ENCODE measurements at regions not wholly inside any gene's neighbourhood (a gene's known extent, or its start where the extent isn't known, plus 50 kb on each side); places are given as distances from the start of the nearest gene placed in this dataset.

DNA sequence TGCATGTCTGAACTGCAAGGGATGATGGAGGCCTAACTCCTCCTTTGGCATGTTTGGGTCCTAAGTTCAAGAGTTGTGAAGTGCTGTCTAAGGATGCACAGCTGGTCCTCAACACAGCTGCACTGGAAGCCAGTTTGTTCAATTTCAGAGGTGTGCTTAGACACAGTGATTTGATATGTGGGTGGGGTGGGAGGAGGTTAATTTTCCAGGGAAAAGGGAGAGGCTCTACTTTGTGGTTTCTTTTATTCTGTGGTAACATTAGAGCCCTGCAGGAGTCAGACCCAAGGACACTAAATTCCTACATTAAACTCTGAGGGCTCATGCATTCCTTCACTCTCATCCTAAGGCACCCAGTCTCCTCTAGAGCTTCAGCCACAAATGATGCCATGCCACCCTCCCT, 188.4 kb upstream of the MAST4 start:
- TF ChIP-seq, protein P1, sequence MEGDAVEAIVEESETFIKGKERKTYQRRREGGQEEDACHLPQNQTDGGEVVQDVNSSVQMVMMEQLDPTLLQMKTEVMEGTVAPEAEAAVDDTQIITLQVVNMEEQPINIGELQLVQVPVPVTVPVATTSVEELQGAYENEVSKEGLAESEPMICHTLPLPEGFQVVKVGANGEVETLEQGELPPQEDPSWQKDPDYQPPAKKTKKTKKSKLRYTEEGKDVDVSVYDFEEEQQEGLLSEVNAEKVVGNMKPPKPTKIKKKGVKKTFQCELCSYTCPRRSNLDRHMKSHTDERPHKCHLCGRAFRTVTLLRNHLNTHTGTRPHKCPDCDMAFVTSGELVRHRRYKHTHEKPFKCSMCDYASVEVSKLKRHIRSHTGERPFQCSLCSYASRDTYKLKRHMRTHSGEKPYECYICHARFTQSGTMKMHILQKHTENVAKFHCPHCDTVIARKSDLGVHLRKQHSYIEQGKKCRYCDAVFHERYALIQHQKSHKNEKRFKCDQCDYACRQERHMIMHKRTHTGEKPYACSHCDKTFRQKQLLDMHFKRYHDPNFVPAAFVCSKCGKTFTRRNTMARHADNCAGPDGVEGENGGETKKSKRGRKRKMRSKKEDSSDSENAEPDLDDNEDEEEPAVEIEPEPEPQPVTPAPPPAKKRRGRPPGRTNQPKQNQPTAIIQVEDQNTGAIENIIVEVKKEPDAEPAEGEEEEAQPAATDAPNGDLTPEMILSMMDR (IDR thresholded peaks at IDR 0.05) = no peak
- Histone ChIP-seq H3K36me3 (ENCODE audit: insufficient read depth in 1 of 2, low read depth in 1 of 2) (no peaks in the 10 kb centered on the region), H3K4me1 (no peaks in the 10 kb centered on the region), H3K27me3 (ENCODE audit: insufficient read depth in 3 of 3, low read length in 2 of 3) (peaks cover 0 to 1% (median 0%) of the 10 kb centered on the region in 3 donors), H3K4me3 (no peak overlapping the region), H3K27ac (no peak overlapping the region), H3K9me3 (no peaks in the 10 kb centered on the region)
- intact Hi-C loops (cut with DNase I) = no loop called here
- ATAC-seq (no peak), DNase-seq (no peak)

DNA sequence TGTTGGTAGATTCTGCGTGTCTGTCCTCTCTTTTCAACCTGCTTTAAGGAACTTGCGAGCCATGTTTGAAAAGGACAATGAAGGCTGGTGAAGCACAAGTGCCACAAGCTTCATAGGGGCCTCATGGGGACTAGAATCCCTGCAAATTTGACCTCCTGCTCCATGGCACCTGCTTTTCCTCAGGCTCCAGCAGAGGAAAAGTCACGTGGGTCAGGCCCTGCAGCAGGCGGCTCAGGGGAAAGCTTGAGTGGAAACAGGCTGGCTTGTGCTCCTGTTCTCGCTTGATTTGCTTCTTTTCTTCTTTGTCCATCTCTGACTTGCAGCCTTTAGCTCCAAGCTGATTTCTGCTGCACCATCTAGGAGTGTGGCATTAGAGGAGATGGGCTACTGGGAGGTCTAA, 187.6 kb upstream of the MAST4 start:
- Histone ChIP-seq H3K27me3 (ENCODE audit: insufficient read depth in 3 of 3, low read length in 2 of 3) (peaks cover 0 to 1% (median 0%) of the 10 kb centered on the region in 3 donors), H3K9me3 (no peaks in the 10 kb centered on the region), H3K4me3 (no peak overlapping the region), H3K27ac (no peak overlapping the region), H3K4me1 (no peaks in the 10 kb centered on the region), H3K36me3 (ENCODE audit: insufficient read depth in 1 of 2, low read depth in 1 of 2) (no peaks in the 10 kb centered on the region)
- TF ChIP-seq, protein P1 (IDR thresholded peaks at IDR 0.05) = no peak
- intact Hi-C loops (cut with DNase I) = no loop called here
- no peak for DNase-seq
- 62 to 78% (median 78%) methylated on average over 5 of the region's 5 CpGs for WGBS, 3 donors
- ATAC-seq = no peak

DNA sequence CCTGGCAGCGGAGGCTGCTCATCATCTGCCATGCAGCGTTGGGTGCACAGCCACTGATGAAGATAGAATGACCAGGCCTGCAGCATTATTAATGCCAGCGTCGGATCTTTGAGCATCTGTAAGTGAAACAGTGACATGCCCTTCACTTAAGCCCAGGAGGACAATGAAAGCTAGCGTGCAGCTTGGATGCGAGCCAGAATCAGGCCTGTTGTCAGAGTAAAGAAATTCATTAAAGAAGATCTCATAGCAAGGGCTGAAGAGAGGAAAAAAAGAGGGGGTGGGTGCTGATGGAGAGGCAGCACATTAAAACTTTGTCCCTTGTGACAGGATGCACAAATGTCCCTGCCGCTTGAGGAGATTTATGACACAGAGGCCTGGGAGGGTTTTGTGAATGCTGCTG, 186.1 kb upstream of the MAST4 start:
- 43 to 53% (median 53%) methylated on average over 7 of the region's 7 CpGs for WGBS, 3 donors
- DNase-seq (no peak), ATAC-seq (no peak)
- Histone ChIP-seq H3K4me3 (no peak overlapping the region), H3K4me1 (no peaks in the 10 kb centered on the region), H3K27ac (no peak overlapping the region), H3K9me3 (no peaks in the 10 kb centered on the region), H3K27me3 (ENCODE audit: insufficient read depth in 3 of 3, low read length in 2 of 3) (peaks cover 0 to 1% (median 0%) of the 10 kb centered on the region in 3 donors), H3K36me3 (ENCODE audit: insufficient read depth in 1 of 2, low read depth in 1 of 2) (no peaks in the 10 kb centered on the region)
- TF ChIP-seq, protein P1 (IDR thresholded peaks at IDR 0.05) = no peak
- intact Hi-C loops (cut with DNase I) = no loop called here

DNA sequence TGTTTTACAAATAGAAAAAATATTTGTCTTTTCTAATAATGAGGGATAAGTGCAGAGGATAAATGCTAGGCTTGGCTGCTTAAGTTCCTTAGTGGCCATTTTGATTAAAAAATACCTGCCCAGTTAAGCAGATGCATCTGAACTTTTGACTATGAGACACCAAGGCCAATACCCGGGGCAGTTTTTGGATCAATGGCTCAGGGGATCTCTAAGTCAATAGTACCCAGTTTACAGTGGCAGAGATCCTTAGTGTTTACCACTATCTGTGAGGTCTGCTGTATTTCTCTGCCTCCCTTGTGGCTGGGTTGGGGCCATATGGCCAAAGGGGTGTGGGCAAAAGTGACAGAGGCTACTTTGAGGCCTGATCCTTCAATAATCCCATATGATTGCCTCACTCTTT, 184.5 kb upstream of the MAST4 start:
- DNase-seq (no peak), ATAC-seq (no peak)
- Histone ChIP-seq H3K4me3 (no peak overlapping the region), H3K27ac (no peak overlapping the region), H3K4me1 (no peaks in the 10 kb centered on the region), H3K27me3 (ENCODE audit: insufficient read depth in 3 of 3, low read length in 2 of 3) (no peaks in the 10 kb centered on the region), H3K36me3 (ENCODE audit: insufficient read depth in 1 of 2, low read depth in 1 of 2) (no peaks in the 10 kb centered on the region), H3K9me3 (no peaks in the 10 kb centered on the region)
- WGBS, 3 donors = 81 to 100% (median 90%) methylated on average over 1 of the region's 1 CpG
- intact Hi-C loops (cut with DNase I) = no loop called here
- TF ChIP-seq, protein P1 (IDR thresholded peaks at IDR 0.05) = no peak

DNA sequence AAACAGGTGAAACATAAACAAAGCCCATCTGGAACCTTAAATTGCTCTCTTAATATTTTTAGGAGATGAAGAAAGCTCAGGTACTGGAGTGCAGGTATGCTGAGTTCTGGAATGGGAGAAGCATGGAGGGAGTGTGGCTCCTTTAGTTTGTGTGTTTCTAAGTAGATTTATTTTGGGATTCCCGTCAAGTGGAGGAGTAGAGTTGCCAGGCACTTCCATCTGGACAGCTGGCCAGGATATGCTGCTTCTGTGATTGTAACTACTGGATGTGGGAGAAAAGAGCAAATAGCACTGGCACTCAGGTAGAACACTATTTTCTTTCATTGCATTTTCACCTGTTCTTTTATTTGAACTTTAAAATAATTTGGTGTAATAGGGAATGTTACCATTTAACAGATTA, 182.3 kb upstream of the MAST4 start:
- 52 to 59% (median 59%) methylated on average over 1 of the region's 1 CpG for WGBS, 3 donors
- DNase-seq (no peak), ATAC-seq (no peak)
- Histone ChIP-seq H3K27me3 (ENCODE audit: insufficient read depth in 3 of 3, low read length in 2 of 3) (no peaks in the 10 kb centered on the region), H3K27ac (no peak overlapping the region), H3K4me3 (no peak overlapping the region), H3K9me3 (no peaks in the 10 kb centered on the region), H3K36me3 (ENCODE audit: insufficient read depth in 1 of 2, low read depth in 1 of 2) (no peaks in the 10 kb centered on the region), H3K4me1 (no peaks in the 10 kb centered on the region)
- TF ChIP-seq, protein P1 (IDR thresholded peaks at IDR 0.05) = no peak
- intact Hi-C loops (cut with DNase I) = no loop called here
